CD4-positive, alpha-beta T cell treated with Interleukin-17A for 1 hour (primary cell): ENCODE measurements at regions not wholly inside any gene's neighbourhood (a gene's known extent, or its start where the extent isn't known, plus 50 kb on each side); places are given as distances from the start of the nearest gene placed in this dataset.

Experiments
- DNase-seq: peaks from one replicate; pipeline ENCODE4 v3.0.0-alpha.2; 2020

DNA sequence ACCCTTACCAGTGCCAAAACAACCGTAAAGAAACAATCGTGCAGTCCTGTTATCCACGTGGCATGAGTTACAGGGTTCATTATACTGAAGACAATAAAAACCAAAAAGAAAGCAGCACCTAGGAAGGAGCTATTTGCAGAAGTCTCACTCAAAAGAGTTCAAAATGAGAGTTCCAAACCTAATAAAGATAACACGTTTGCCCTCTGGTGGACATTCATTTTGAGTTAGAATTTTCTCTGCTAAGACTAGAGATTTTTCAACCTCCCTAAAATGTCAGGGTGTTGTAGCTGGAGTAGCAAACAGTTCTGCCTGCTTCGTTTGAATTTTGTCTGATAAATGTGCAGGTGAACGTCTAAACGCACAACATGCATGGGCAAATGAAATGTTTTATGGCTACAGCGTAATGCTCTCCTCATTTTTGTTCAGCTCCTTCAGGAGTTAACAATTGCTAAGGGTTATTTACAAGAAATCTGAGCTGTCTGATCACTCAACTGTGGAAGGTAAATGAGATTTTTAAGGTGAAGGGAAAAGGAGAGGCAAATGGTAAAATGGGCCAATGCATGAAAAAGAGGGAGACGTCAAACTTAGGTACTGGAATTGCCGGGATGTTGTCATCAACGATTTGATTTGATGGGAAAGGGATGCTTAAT is 1067.9 kb upstream of the EEF2KMT start:
- no peak for DNase-seq

DNA sequence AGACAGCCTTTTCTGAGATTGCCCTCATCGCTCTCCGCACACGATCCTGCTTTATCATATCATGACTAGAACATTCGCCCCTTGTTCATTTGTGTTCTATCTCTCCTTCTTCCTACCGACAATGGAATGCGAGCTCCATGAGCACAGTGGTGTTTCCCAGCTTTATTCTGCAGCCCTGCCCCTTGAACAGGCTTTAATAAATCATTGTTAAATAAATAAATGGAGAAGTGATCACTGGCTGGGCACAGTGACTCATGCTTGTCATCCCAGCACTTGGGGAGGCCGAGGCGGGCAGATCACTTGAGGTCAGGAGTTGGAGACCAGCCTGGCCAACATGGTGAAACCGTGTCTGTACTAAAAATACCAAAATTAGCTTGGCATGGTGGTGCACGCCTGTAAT is 1063.3 kb upstream of the EEF2KMT start:
- DNase-seq, result no peak

GRCh38 chr16:6160303-6160702 is 1062.7 kb upstream of the EEF2KMT start:
- DNase-seq, result no peak

DNA sequence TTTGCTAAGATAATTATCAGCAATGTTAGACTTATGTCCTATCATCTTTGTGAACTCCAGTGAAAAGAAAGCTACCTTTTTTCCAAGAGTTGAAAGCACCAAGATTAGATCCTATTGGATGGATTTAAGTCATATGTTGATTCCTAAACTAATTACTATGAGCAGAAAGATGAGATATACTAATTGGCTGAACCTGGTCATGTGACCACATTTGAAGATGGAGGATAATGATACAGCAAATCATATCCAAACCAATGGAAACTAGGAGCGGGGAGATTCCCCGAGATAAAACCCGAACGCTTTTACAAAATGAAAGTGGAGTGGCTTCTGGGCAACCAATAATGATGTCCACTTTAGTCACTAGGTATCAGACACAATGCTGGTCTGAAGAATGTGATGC is 1060.2 kb upstream of the EEF2KMT start:
- DNase-seq, result no peak

DNA sequence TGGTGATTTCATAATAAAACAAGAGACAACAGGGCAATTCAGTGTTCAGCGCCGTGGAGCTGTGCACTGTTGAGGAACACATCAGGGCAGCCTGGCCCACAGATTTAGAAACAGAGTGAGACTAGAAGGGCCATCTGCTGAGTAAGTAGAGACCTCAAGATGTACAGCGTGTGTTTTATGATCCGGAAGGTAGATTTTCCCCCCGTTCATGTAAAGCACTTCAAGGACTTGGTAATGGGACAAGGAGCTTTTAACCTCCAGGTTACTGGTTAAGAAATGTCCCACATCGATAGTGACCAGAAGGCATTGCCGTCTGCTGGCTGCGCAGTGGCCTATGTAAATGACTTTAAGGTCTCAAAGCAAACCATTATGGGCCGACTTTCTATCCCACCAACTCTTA is 1057.7 kb upstream of the EEF2KMT start:
- DNase-seq, result no peak

DNA sequence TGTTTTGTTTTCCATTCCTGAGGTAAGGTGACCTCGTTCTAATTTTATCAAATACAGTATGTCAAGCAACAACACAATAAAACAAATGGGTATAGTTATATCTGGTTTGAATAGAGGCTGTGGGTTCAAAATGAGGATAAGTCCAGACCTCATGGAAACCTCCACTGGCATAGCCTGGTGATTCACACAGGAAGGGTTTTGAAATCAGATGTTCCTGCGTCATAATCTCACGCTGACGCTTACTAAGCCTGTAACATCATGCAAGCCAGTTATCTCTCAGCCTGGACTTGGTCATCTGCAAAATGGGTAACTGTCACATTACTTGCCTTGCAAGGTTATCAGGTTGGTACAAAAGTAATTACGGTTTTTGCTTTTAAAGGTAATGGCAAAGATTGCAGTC is 1056.3 kb upstream of the EEF2KMT start:
- DNase-seq, result no peak

DNA sequence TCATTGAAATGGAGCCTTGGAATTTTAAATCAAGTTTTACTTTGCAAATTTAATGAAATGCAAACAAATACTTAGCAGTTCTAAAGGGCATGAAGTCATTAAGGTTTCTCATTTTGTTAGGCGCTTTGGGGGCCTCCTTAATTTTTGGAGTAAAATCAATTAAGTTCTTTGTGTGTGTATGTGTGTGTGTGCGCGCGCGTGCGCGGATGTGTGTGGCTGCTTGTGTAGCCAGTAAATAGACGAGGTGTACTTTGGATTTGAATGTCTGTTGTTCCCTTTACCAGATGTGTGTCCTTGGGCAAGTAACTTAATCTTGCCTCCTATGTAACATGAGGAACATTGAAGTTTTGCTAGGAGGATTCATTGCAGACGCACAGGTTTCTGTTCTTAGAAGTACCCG is 1051.4 kb upstream of the EEF2KMT start:
- DNase-seq, result no peak

DNA sequence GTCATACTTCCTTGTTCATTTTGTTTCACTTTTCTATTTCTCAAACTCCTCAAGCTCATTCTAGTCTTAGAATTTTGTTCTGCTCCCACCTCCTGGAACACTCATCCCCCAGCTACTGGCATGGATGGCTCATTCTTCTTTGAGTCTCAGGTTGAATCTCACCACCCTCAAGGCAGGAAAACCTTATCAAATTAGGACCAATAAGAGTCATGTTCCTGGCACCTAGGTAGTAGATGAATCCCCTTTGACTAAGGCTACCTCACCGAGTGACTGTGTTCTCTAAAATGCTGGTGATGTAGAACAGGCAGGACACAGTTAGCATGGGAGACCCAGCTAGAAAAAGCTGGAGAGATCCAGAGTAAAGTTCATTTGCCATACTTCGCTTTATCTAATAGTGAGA is 1050.8 kb upstream of the EEF2KMT start:
- no peak for DNase-seq

- DNase-seq, result no peak
These were observed 1049.4 kb upstream of the EEF2KMT start for GRCh38 chr16:6146874-6147425.

GRCh38 chr16:6146356-6146755 is 1048.8 kb upstream of the EEF2KMT start:
- DNase-seq, result no peak

DNA sequence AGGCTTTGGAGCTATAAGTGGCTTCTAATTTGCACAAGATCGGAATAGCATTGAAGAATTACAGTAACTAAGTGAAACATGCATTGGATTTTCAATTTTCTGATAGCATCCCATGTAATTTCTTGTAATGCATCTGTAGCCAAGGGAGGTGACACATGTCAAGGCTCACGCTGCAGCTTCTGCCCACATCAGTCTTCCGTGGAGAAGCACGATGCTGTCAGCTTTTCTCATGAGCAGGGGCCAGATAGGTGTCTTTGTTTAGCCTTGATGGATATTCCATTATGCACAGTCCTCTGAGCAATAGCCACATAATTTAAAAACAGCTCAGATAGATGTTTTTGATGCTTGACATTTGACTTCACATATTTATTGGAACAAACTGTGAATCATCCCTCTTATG is 1046.9 kb upstream of the EEF2KMT start:
- DNase-seq, result no peak

DNA sequence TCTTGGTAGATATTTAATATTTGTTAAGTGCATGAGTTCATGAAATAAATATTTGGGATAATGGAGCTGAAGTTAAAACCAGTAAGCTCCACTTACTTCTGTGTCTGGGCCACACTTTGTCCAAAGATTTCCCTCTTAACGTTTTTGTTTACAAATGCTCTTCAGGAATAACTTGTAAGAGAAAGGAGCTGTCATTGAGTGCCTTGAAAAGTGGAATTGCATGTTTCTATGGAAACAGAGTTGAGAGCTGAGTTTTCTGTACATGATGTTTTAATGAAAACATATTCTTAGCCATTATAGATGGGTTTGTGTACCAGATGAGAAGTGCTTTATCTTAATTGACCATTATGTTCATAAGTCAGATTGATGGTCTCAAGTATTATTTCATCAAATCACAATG is 1045.4 kb upstream of the EEF2KMT start:
- no peak for DNase-seq

- no peak for DNase-seq
These were observed 1035.5 kb upstream of the EEF2KMT start for GRCh38 chr16:6133009-6133557.

DNA sequence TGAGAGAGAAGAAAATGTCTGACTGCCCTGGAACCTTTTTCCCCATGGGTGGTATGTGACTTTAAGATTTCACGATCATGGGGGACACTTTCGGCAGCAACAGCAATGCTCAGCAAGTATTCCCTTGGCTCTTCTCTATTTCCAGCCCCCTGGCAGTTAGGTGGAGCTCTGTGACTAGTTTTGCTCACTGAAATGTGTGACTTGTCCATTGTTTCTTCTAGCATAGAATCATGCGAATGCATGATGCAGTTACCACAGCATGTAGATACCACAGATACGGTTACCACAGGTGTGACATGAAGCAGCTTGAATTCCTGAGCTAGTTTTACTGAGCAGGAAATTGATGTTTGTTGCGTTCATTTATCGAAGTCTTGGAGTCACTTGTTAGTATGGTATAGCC is 1034.5 kb upstream of the EEF2KMT start:
- DNase-seq, result no peak

DNA sequence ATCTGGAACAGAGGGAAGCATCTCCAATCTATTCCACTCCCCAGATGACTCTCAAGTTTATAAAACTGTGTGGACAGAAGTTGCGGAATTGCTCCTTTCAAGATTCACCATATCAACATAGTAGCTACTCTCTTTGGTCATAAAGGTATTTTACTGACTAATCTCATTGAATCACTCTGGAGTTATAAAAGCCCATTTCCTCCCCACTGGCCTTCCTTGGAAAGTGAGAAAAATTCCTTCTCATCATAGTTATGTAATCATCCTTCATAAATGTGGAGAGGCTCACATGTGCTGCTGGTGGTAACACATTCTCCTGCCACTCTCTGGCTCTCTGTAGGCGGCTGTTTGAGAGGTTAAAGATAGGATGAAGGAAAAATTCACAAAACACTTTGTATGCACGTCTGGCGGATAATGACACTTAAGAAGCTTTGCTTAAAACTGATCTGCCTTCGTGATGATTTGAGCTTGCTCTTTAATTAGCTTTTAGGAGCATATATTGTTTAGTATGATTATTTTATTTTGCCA is 1034.0 kb upstream of the EEF2KMT start:
- no peak for DNase-seq

DNA sequence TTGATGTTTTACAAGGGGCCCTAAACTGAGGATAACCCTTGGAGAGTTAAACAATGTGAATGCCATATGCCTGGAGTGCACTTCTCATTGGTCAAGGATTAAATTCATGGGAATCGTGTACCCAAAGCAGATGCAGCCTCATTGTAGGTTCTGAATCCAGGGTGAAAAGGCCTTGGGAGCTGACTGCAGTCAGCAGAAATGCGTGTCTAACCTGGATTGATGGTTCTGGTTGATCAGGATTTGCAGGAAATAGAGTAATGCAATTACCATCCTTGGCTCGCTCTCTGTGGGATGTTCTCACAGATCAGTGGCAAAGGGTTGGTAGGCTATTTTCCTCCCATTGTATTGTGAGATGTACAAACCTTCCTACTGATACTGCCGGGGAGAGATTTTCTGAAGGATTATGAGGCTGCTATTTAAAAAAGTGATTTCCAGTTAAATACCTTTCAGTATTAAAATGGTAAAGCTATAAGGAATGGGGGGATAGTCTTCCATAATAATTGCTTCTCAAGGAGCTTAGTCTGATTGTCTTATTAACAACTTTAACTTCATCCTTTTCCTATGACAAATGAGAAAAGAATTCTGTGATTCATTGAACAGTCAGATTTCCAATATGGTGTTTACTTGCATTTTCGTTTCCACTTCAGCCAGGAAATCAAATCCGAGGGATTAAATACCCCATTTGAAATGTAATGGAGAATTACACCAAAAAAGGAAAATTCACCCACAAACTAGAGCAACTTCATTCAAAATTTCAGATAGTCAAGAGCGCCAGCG is 1028.1 kb upstream of the EEF2KMT start:
- no peak for DNase-seq

DNA sequence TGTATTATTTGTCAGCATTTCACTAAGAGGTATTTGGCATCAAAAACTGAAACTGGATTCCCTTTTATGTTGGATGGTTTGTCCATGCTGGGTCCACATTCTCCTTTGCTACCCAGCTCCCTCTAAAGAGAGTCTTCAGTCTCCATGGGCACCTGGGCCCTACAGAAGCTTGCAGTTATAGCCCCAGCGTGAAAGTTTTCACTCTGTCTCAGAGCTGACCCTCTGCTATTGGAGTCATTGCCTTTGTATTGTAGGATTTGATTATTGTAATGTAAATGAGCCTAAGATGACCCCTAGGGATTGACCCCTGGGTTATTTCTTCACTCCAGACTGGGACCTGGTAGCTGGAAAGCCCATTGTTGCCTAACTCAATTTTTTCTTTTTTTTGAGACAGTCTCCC is 1026.5 kb upstream of the EEF2KMT start:
- DNase-seq, result no peak

DNA sequence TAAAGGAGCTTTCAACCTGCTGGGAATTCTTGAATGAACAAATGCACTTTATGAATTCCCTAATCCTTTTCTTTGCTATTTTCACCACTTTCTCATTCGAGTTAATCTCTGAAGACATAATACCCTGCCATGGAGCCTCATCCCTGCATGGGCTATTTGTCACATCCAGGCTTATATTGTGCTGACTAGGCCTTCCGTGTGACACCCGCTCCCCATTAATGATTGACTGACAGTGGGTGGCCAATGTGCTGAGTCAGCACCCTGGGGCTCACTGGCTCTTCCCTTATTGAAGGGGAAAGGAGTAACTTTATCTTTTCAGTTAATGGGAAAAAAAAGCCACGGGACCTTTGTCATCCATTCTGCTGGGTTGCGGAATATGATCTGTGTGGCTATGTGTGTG is 1024.8 kb upstream of the EEF2KMT start:
- no peak for DNase-seq

DNA sequence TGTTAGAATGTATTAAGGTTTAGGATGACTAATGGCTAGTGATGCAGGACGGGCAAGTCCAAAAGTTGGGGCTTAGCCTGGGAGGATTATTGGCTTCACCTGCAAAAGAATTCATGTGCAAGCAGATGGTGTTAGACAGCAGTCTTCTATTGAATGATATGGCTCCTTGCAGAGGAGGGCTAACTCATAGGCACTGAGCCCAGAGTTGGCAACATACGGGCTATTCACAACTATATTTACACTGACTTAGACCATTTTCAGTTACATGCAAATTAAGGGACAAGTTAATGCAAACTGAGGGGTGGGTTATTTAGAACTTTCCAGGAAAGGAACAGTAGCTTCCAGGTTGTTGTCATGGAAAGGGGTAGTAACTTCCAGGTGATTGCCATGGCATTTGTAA is 1017.1 kb upstream of the EEF2KMT start:
- DNase-seq, result no peak

DNA sequence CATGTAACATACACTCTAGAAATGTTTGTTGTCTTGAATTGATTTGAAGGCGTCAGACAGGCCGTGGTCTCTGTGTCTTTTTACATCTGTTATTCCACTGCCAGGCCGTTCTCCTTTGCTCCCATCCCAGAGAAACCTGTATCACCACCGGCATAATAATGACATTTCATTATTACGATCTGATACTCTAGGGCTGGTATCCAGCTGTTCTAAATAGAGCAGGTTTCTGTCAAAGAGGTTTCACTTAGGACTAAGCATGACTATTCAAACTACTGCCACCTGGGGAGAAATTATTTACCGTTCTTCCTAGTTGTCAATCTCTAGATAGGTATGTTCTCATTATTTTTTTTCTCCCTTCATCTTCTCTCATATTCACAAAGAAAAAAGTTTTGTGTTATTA is 1016.2 kb upstream of the EEF2KMT start:
- DNase-seq, result no peak

- no peak for DNase-seq
These were observed 1015.1 kb upstream of the EEF2KMT start for GRCh38 chr16:6112700-6113099.

GRCh38 chr16:6111390-6111789 is 1013.8 kb upstream of the EEF2KMT start:
- DNase-seq, result no peak

GRCh38 chr16:6110346-6110745 is 1012.8 kb upstream of the EEF2KMT start:
- no peak for DNase-seq

DNA sequence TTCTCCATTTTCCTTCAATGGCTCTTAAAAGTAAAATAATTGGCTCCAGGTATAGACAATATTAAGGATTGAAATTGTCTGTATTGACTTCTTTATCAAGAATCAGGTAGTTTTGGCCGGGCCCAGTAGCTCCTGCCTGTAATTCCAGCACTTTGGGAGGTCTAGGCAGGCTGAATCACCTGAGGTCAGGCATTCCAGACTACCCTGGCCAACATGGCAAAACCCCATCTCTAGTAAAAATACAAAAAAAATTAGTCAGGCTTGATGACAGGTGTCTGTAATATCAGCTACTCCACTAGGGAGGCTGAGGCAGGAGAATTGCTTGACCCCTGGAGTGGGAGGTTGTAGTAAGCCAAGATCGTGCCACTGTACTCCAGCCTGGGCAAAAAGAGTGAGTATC is 1008.5 kb upstream of the EEF2KMT start:
- no peak for DNase-seq
